ENCODE measurements at regions not wholly inside any gene's neighbourhood (a gene's known extent, or its start where the extent isn't known, plus 50 kb on each side); places are given as distances from the start of the nearest gene placed in this dataset.

GRCh38 chr5:167602067-167602466, 689.4 kb upstream of the WWC1 start:
- Histone ChIP-seq H3K9me3 (ENCODE audit: low read depth, low read length) (no peaks in the 10 kb centered on the region), H3K4me3 (no peak overlapping the region), H3K9ac (ENCODE audit: insufficient read length) (no peak overlapping the region), H3K36me3 (ENCODE audit: insufficient read depth, low read length) (no peaks in the 10 kb centered on the region), H3K27ac (no peak overlapping the region)
- TF ChIP-seq POLR2AphosphoS5 (IDR thresholded peaks at IDR 0.05; ENCODE audit: borderline replicate concordance, low read depth, low read length): no peak
- no peak for TF ChIP-seq FOXP2 (optimal IDR thresholded peaks at IDR 0.05; ENCODE audit: control extremely low read depth, extremely low read length, insufficient read depth)
- TF ChIP-seq EZH2 (IDR thresholded peaks at IDR 0.05): no peak
- DNase-seq (ENCODE audit: low read depth, low spot score): no peak

GRCh38 chr5:167603135-167603534, 688.3 kb upstream of the WWC1 start:
- no peak overlapping the region for H3K27ac ChIP-seq
- no peaks in the 10 kb centered on the region for H3K9me3 ChIP-seq (ENCODE audit: low read depth, low read length)
- DNase-seq (ENCODE audit: low read depth, low spot score): no peak
- H3K9ac ChIP-seq (ENCODE audit: insufficient read length): no peak overlapping the region
- H3K36me3 ChIP-seq (ENCODE audit: insufficient read depth, low read length): no peaks in the 10 kb centered on the region
- TF ChIP-seq EZH2 (IDR thresholded peaks at IDR 0.05) (no peak), POLR2AphosphoS5 (IDR thresholded peaks at IDR 0.05; ENCODE audit: borderline replicate concordance, low read depth, low read length) (no peak), FOXP2 (optimal IDR thresholded peaks at IDR 0.05; ENCODE audit: control extremely low read depth, extremely low read length, insufficient read depth) (no peak)
- H3K4me3 ChIP-seq: no peak overlapping the region

GRCh38 chr5:167608390-167609272, 682.8 kb upstream of the WWC1 start:
- no peak overlapping the region for H3K27ac ChIP-seq
- H3K9me3 ChIP-seq (ENCODE audit: low read depth, low read length): no peaks in the 10 kb centered on the region
- no peak for DNase-seq (ENCODE audit: low read depth, low spot score)
- H3K9ac ChIP-seq (ENCODE audit: insufficient read length): no peak overlapping the region
- no peaks in the 10 kb centered on the region for H3K36me3 ChIP-seq (ENCODE audit: insufficient read depth, low read length)
- no peak overlapping the region for H3K4me3 ChIP-seq
- no peak for TF ChIP-seq EZH2 (IDR thresholded peaks at IDR 0.05)
- TF ChIP-seq POLR2AphosphoS5 (IDR thresholded peaks at IDR 0.05; ENCODE audit: borderline replicate concordance, low read depth, low read length): no peak
- TF ChIP-seq FOXP2 (optimal IDR thresholded peaks at IDR 0.05; ENCODE audit: control extremely low read depth, extremely low read length, insufficient read depth): no peak

GRCh38 chr5:167614294-167615021, 677.0 kb upstream of the WWC1 start:
- peak; percentile 42 for DNase-seq (ENCODE audit: low read depth, low spot score)

GRCh38 chr5:167616043-167616890, 675.2 kb upstream of the WWC1 start:
- Histone ChIP-seq H3K36me3 (ENCODE audit: insufficient read depth, low read length) (no peaks in the 10 kb centered on the region), H3K9ac (ENCODE audit: insufficient read length) (no peak overlapping the region), H3K27ac (peak overlapping the region; percentile 12), H3K4me3 (no peak overlapping the region), H3K9me3 (ENCODE audit: low read depth, low read length) (no peaks in the 10 kb centered on the region)
- TF ChIP-seq FOXP2 (optimal IDR thresholded peaks at IDR 0.05; ENCODE audit: control extremely low read depth, extremely low read length, insufficient read depth) (no peak), EZH2 (IDR thresholded peaks at IDR 0.05) (no peak), POLR2AphosphoS5 (IDR thresholded peaks at IDR 0.05; ENCODE audit: borderline replicate concordance, low read depth, low read length) (no peak)
- no peak for DNase-seq (ENCODE audit: low read depth, low spot score)

More at GRCh38 chr5:167614294-167615021, 677.0 kb upstream of the WWC1 start:
- peak overlapping the region; percentile 29 for H3K9ac ChIP-seq (ENCODE audit: insufficient read length)
- H3K27ac ChIP-seq: peak overlapping the region; percentile 43
- TF ChIP-seq POLR2AphosphoS5 (IDR thresholded peaks at IDR 0.05; ENCODE audit: borderline replicate concordance, low read depth, low read length) (no peak), EZH2 (IDR thresholded peaks at IDR 0.05) (no peak), FOXP2 (optimal IDR thresholded peaks at IDR 0.05; ENCODE audit: control extremely low read depth, extremely low read length, insufficient read depth) (no peak)
- H3K4me3 ChIP-seq: peak overlapping the region; percentile 55
- no peaks in the 10 kb centered on the region for H3K36me3 ChIP-seq (ENCODE audit: insufficient read depth, low read length)
- H3K9me3 ChIP-seq (ENCODE audit: low read depth, low read length): no peaks in the 10 kb centered on the region

GRCh38 chr5:167623354-167623753, 668.1 kb upstream of the WWC1 start:
- no peak overlapping the region for H3K27ac ChIP-seq
- H3K9me3 ChIP-seq (ENCODE audit: low read depth, low read length): no peaks in the 10 kb centered on the region
- no peak overlapping the region for H3K9ac ChIP-seq (ENCODE audit: insufficient read length)
- TF ChIP-seq EZH2 (IDR thresholded peaks at IDR 0.05) (no peak), FOXP2 (optimal IDR thresholded peaks at IDR 0.05; ENCODE audit: control extremely low read depth, extremely low read length, insufficient read depth) (no peak), POLR2AphosphoS5 (IDR thresholded peaks at IDR 0.05; ENCODE audit: borderline replicate concordance, low read depth, low read length) (no peak)
- peaks cover 5% of the 10 kb centered on the region; the same call in 1 of the 2 replicates for H3K36me3 ChIP-seq (ENCODE audit: insufficient read depth, low read length)
- no peak overlapping the region for H3K4me3 ChIP-seq
- no peak for DNase-seq (ENCODE audit: low read depth, low spot score)

GRCh38 chr5:167624053-167624452, 667.4 kb upstream of the WWC1 start:
- no peak for DNase-seq (ENCODE audit: low read depth, low spot score)
- Histone ChIP-seq H3K4me3 (no peak overlapping the region), H3K27ac (no peak overlapping the region), H3K9me3 (ENCODE audit: low read depth, low read length) (no peaks in the 10 kb centered on the region), H3K9ac (ENCODE audit: insufficient read length) (no peak overlapping the region), H3K36me3 (ENCODE audit: insufficient read depth, low read length) (peaks cover 5% of the 10 kb centered on the region; the same call in 1 of the 2 replicates)
- TF ChIP-seq FOXP2 (optimal IDR thresholded peaks at IDR 0.05; ENCODE audit: control extremely low read depth, extremely low read length, insufficient read depth): no peak
- TF ChIP-seq POLR2AphosphoS5 (IDR thresholded peaks at IDR 0.05; ENCODE audit: borderline replicate concordance, low read depth, low read length): no peak
- TF ChIP-seq EZH2 (IDR thresholded peaks at IDR 0.05): no peak
